ENCODE measurements at regions not wholly inside any gene's neighbourhood (a gene's known extent, or its start where the extent isn't known, plus 50 kb on each side); places are given as distances from the start of the nearest gene placed in this dataset.

DNA sequence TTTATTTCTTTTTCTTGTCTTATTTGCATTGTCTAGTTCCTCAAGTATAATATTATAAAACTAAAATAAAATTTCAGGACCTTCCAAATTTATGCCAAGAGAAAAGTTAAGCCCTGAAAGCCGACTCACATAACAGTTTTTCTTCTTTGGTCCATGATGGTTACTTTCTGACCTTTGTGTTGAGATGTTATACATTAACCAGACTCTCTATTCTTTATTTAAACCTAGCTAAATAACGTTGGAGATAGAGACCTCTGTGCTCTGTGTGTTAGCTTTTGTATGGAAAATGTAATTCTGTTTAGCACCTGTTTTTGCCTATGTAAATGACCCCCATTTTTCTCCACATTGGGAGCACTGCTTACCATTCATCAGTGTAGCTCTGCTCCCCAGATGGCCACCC lies 352.4 kb downstream of the CD109 start:
- TF ChIP-seq GATA3 (IDR thresholded peaks at IDR 0.05; ENCODE audit: low read depth, low read length) (no peak), GATA2 (IDR thresholded peaks at IDR 0.05; ENCODE audit: low read depth, low read length) (no peak)

Data from SH-SY5Y (cell line).